PFSK-1 (cell line): ENCODE measurements at regions not wholly inside any gene's neighbourhood (a gene's known extent, or its start where the extent isn't known, plus 50 kb on each side); places are given as distances from the start of the nearest gene placed in this dataset.

ENCODE experiments used
- FOXP2 ChIP-seq: optimal IDR thresholded peaks from 2 replicates; pipeline ENCODE3; 2011; ENCODE audit warnings: borderline replicate concordance, control low read depth, inconsistent platforms; ENCODE audit not compliant: insufficient read depth; ENCODE audit errors: extremely low read length, extremely low read depth
- POLR2AphosphoS5 ChIP-seq: IDR thresholded peaks from 2 replicates; pipeline ENCODE4 v1.6.1; 2012; ENCODE audit warnings: low read depth, mild to moderate bottlenecking, control low read depth, low read length, moderate library complexity
- REST ChIP-seq, 2 experiments: IDR thresholded peaks; 2 replicates each; pipeline versions ENCODE4 v1.6.1 to v1.8.0; 2011 to 2012; ENCODE audit warnings: low read depth in 2 of 2, low read length in 2 of 2, control low read depth in 1 of 2, inconsistent platforms in 1 of 2, mild to moderate bottlenecking in 1 of 2, moderate library complexity in 1 of 2; ENCODE audit not compliant: insufficient read depth in 1 of 2
- SIN3A ChIP-seq: IDR thresholded peaks from 2 replicates; pipeline ENCODE4 v1.6.1; 2012; ENCODE audit warnings: mild to moderate bottlenecking, low read length, moderate library complexity, borderline replicate concordance; ENCODE audit not compliant: insufficient read depth
- TAF1 ChIP-seq: IDR thresholded peaks from 2 replicates; pipeline ENCODE4 v1.6.1; 2012; ENCODE audit warnings: low read length, control low read depth, borderline replicate concordance; ENCODE audit not compliant: insufficient read depth

- TF ChIP-seq SIN3A (no peak), POLR2AphosphoS5 (no peak), REST (IDR thresholded peaks at IDR 0.05; ENCODE audit: insufficient read depth in 1 of 2, low read depth in 2 of 2, low read length in 2 of 2) (no peak), TAF1 (no peak), FOXP2 (no peak)
These were observed 1209.3 kb upstream of the C9orf72 start for GRCh38 chr9:28782630-28783029.
